CD4-positive, alpha-beta memory T cell (primary cell): ENCODE measurements at regions not wholly inside any gene's neighbourhood (a gene's known extent, or its start where the extent isn't known, plus 50 kb on each side); places are given as distances from the start of the nearest gene placed in this dataset.
A peak's percentile ranks its signal among the peaks of the same experiment; 100 is the strongest.

Source experiments
- CTCF ChIA-PET: fragments of 350-600 bp; sonication (Branson Sonifier 250); formaldehyde crosslinking; loops from one replicate; lab custom pipeline; 2021; ENCODE audit warnings: inconsistent platforms; ENCODE audit not compliant: partially characterized antibody; lab: Charles Lee
- POLR2A ChIA-PET: fragments of 350-600 bp; sonication (Branson Sonifier 250); formaldehyde crosslinking; loops from one replicate; lab custom pipeline; 2021; ENCODE audit not compliant: partially characterized antibody; lab: Charles Lee
- DNase-seq, 5 donors: peaks; one replicate each; pipeline versions ENCODE4 v3.0.0 to v3.0.0-alpha.2; 2020 to 2022; ENCODE audit warnings: mixed read lengths in 1 of 5
- H3K27ac ChIP-seq: one replicate; pipeline ENCODE4 v1.7.0; 2013; ENCODE audit warnings: low read depth, low read length
- H3K27me3 ChIP-seq: 2 replicates; pipeline ENCODE4 v1.7.0; 2013; ENCODE audit warnings: mild to moderate bottlenecking, low read length, moderate library complexity; ENCODE audit not compliant: insufficient read depth
- H3K36me3 ChIP-seq: 2 replicates; pipeline ENCODE4 v1.7.0; 2013; ENCODE audit warnings: mild to moderate bottlenecking, low read length, moderate library complexity; ENCODE audit not compliant: insufficient read depth
- H3K4me1 ChIP-seq: 2 replicates; pipeline ENCODE4 v1.7.0; 2013; ENCODE audit warnings: mild to moderate bottlenecking, low read length, moderate library complexity; ENCODE audit not compliant: insufficient read depth
- H3K4me3 ChIP-seq, 2 donors: one replicate each; pipeline ENCODE4 v1.7.0; 2013; ENCODE audit warnings: low read length in 2 of 2, mild to moderate bottlenecking in 1 of 2
- H3K9me3 ChIP-seq, 2 donors: one replicate each; pipeline ENCODE4 v1.7.0; 2013; ENCODE audit warnings: low read length in 2 of 2, control low read depth in 1 of 2; ENCODE audit not compliant: control insufficient read depth in 1 of 2
- H3K27ac Mint-ChIP-seq, 7 donors: one replicate each; pipeline ENCODE4 v1.8.0; 2020 to 2021; ENCODE audit warnings: mixed read lengths in 7 of 7, mild to moderate bottlenecking in 6 of 7, inconsistent platforms in 3 of 7, moderate library complexity in 3 of 7
- H3K27me3 Mint-ChIP-seq, 2 donors: one replicate each; pipeline ENCODE4 v1.8.0; 2020 to 2021; ENCODE audit warnings: mixed read lengths in 2 of 2
- H3K36me3 Mint-ChIP-seq, 2 donors: one replicate each; pipeline ENCODE4 v1.8.0; 2020 to 2021; ENCODE audit warnings: mixed read lengths in 2 of 2, inconsistent platforms in 1 of 2, mild to moderate bottlenecking in 1 of 2
- H3K4me1 Mint-ChIP-seq, 4 donors: one replicate each; pipeline ENCODE4 v1.8.0; 2020 to 2021; ENCODE audit warnings: mixed read lengths in 4 of 4, mild to moderate bottlenecking in 1 of 4
- H3K4me3 Mint-ChIP-seq, 8 donors: one replicate each; pipeline ENCODE4 v1.8.0; 2020 to 2021; ENCODE audit warnings: mixed read lengths in 8 of 8, mild to moderate bottlenecking in 7 of 8, moderate library complexity in 6 of 8, inconsistent platforms in 3 of 8
- H3K9me3 Mint-ChIP-seq, 8 donors: one replicate each; pipeline ENCODE4 v1.8.0; 2020 to 2021; ENCODE audit warnings: mixed read lengths in 8 of 8, mild to moderate bottlenecking in 5 of 8, inconsistent platforms in 3 of 8, moderate library complexity in 1 of 8
- intact Hi-C: fragments of 100-400 bp; cut with micrococcal nuclease; formaldehyde crosslinking; loops from one replicate; pipeline ENCODE4 v1.15.1; 2023

DNA sequence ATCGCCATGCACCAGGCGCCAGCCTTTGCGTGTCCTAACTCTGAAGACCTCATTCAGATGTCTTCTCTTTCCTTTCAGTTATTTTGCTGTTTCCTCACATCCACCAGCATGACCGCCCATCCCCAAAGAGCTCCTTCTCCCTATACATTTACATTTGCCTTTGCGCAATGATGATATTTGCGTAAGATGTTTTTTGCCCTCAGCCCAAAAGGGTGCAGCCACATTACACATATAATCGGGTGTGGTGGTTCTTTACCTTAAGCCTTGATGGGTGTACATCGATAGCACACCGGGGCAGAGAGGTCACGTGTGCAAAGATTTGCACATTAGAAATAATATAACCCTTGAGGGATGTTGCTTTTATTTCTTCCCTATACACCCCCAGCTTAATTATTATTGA, 192.8 kb downstream of the HUNK start:
- Histone ChIP-seq H3K9me3 (no peaks in the 10 kb centered on the region), H3K27me3 (no peaks in the 10 kb centered on the region), H3K36me3 (no peaks in the 10 kb centered on the region), H3K27ac (no peak overlapping the region), H3K4me1 (no peaks in the 10 kb centered on the region), H3K4me3 (no peak overlapping the region)
- Mint-ChIP-seq H3K36me3 (no peaks in the 10 kb centered on the region), H3K27me3 (peaks cover 6% of the 10 kb centered on the region in 2 donors), H3K4me1 (no peaks in the 10 kb centered on the region), H3K27ac (no peak overlapping the region), H3K4me3 (no peak overlapping the region), H3K9me3 (peaks cover 0 to 4% (median 0%) of the 10 kb centered on the region in 8 donors)
- intact Hi-C loops = no loop called here
- ChIA-PET CTCF (no interaction called here), POLR2A (no interaction called here)
- no peak for DNase-seq

DNA sequence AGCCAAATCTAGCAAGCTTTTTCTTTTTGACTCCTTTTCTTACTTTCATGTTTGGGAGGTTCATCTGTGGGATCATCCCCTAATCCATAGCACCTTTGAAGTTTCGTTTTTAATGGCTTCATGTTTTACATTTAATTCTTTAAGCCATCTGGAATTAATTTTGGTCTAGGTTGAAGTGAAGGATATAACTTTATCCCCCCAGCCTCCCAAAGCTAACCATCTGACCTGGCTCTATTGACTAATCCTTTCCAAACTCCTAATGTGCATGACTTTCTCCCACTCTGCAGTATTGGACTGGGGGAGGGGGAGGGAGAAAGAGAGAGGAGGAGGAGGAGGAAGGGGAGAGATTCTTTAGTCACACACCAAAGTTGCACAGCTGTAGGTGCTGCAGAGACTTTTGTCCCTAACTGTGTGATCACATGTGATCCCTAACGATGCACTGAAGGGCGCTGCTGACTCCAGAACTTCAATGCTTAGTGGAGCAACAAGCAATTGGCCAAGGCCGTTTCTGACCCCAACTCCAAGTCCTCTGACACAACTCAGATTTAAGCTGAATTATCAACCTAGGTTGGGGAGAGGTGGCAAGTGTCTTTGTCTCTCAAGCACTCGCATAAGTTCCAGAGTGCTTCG, 191.6 kb downstream of the HUNK start:
- Histone ChIP-seq H3K9me3 (no peaks in the 10 kb centered on the region), H3K36me3 (no peaks in the 10 kb centered on the region), H3K4me1 (no peaks in the 10 kb centered on the region), H3K4me3 (no peak overlapping the region), H3K27me3 (no peaks in the 10 kb centered on the region), H3K27ac (no peak overlapping the region)
- Mint-ChIP-seq H3K9me3 (peaks cover 0 to 8% (median 0%) of the 10 kb centered on the region in 8 donors), H3K27me3 (peaks cover 6% of the 10 kb centered on the region in 2 donors), H3K4me1 (no peaks in the 10 kb centered on the region), H3K4me3 (no peak overlapping the region), H3K27ac (no peak overlapping the region), H3K36me3 (no peaks in the 10 kb centered on the region)
- no peak for DNase-seq
- intact Hi-C loops = no loop called here
- ChIA-PET CTCF (no interaction called here), POLR2A (no interaction called here)

DNA sequence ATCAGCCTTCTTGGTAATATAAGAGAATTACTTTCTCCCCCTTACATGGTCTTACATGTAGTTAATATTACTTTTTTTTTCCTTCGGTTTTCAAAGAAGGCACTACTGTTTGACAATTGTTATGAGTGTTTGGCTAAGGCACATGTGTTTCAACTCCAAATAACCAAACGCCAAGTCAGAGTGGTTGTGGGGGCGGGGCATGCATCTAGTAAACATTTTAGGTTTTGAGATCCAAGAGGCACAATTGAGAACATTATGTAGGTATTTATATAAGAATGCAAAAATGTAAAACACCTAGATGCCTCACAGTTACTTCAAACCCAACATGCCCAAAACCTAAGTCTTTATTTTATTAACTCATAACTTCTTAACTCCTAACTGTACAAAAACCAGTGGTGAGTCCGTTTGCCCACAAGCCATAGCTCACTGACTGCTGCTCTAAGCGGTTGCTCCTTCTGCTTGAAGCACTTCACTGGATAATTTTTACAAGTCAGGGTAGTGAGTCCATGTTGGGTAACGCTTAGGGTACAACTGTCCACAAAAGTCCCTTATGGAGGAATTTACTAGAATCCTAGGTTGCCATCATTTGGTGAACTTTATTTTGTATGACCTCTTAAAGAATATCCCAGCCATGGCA, 189.9 kb downstream of the HUNK start:
- POLR2A ChIA-PET = no interaction called here
- Histone ChIP-seq H3K27me3 (no peaks in the 10 kb centered on the region), H3K36me3 (no peaks in the 10 kb centered on the region), H3K4me3 (no peak overlapping the region), H3K9me3 (no peaks in the 10 kb centered on the region), H3K4me1 (no peaks in the 10 kb centered on the region), H3K27ac (no peak overlapping the region)
- Mint-ChIP-seq H3K27me3 (peaks cover 6 to 8% of the 10 kb centered on the region in 2 donors), H3K4me1 (no peaks in the 10 kb centered on the region), H3K9me3 (peaks cover 0 to 13% (median 0%) of the 10 kb centered on the region in 8 donors), H3K27ac (no peak overlapping the region), H3K4me3 (no peak overlapping the region), H3K36me3 (no peaks in the 10 kb centered on the region)
- no peak for DNase-seq
- intact Hi-C loops = no loop called here
- CTCF ChIA-PET = no interaction called here

DNA sequence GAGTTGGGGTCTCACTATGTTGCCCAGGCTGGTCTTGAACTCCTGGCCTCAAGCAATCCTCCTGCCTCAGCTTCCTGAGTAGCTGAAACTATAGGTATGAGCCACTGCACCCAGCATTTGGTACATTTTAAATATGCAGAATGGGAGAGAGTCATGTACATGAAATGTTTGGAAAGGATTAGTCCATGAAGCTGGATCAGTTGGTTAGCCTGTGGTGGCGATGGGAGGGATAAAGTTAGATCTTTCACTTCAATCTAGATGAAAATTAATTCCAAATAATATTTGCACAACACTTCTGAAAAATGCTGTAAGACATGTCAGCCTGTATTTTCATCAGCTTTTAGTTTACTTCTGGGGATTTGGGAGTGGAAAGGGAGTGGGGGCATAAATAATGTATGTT, 188.9 kb downstream of the HUNK start:
- Histone ChIP-seq H3K36me3 (no peaks in the 10 kb centered on the region), H3K27me3 (no peaks in the 10 kb centered on the region), H3K4me3 (no peak overlapping the region), H3K9me3 (no peaks in the 10 kb centered on the region), H3K4me1 (no peaks in the 10 kb centered on the region), H3K27ac (no peak overlapping the region)
- Mint-ChIP-seq H3K4me1 (no peaks in the 10 kb centered on the region), H3K27me3 (peaks cover 5 to 6% of the 10 kb centered on the region in 2 donors), H3K36me3 (no peaks in the 10 kb centered on the region), H3K27ac (no peak overlapping the region), H3K9me3 (peaks cover 0 to 13% (median 0%) of the 10 kb centered on the region in 8 donors), H3K4me3 (peak overlapping the region in 1 of 8 donors; percentile 16)
- ChIA-PET POLR2A (no interaction called here), CTCF (no interaction called here)
- no peak for DNase-seq
- intact Hi-C loops = no loop called here

GRCh38 chr21:32056791-32057190, 184.0 kb downstream of the HUNK start:
- CTCF ChIA-PET = no interaction called here

GRCh38 chr21:32055305-32055704, 182.5 kb downstream of the HUNK start:
- intact Hi-C loops = no loop called here
- Mint-ChIP-seq H3K27me3 (peaks cover 0 to 3% of the 10 kb centered on the region in 2 donors), H3K27ac (no peak overlapping the region), H3K9me3 (peaks cover 3 to 30% (median 14%) of the 10 kb centered on the region in 8 donors), H3K36me3 (peaks cover 0 to 3% of the 10 kb centered on the region in 2 donors), H3K4me3 (no peak overlapping the region), H3K4me1 (no peaks in the 10 kb centered on the region)
- Histone ChIP-seq H3K36me3 (no peaks in the 10 kb centered on the region), H3K4me1 (no peaks in the 10 kb centered on the region), H3K27me3 (no peaks in the 10 kb centered on the region), H3K9me3 (no peaks in the 10 kb centered on the region), H3K4me3 (no peak overlapping the region), H3K27ac (no peak overlapping the region)
- DNase-seq = no peak
- POLR2A ChIA-PET = no interaction called here
- CTCF ChIA-PET = no interaction called here

More at GRCh38 chr21:32056791-32057190, 184.0 kb downstream of the HUNK start:
- no peak overlapping the region for H3K4me3 ChIP-seq
- Mint-ChIP-seq H3K4me3 (no peak overlapping the region), H3K36me3 (peaks cover 0 to 3% of the 10 kb centered on the region in 2 donors), H3K27me3 (peaks cover 2 to 3% of the 10 kb centered on the region in 2 donors), H3K4me1 (no peaks in the 10 kb centered on the region), H3K9me3 (peaks cover 3 to 24% (median 11%) of the 10 kb centered on the region in 8 donors), H3K27ac (no peak overlapping the region)
- H3K27me3 ChIP-seq = no peaks in the 10 kb centered on the region
- H3K4me1 ChIP-seq = no peaks in the 10 kb centered on the region
- no peak for DNase-seq
- no peaks in the 10 kb centered on the region for H3K36me3 ChIP-seq
- POLR2A ChIA-PET = no interaction called here
- H3K27ac ChIP-seq = no peak overlapping the region
- intact Hi-C loops = no loop called here
- H3K9me3 ChIP-seq = no peaks in the 10 kb centered on the region
